ENCODE measurements at regions not wholly inside any gene's neighbourhood (a gene's known extent, or its start where the extent isn't known, plus 50 kb on each side); places are given as distances from the start of the nearest gene placed in this dataset.
"Not testable (repeated sequence)": the region's sequence is repeated elsewhere in the genome, so short reads cannot be mapped to it uniquely, and the experiment has no call there.

DNA sequence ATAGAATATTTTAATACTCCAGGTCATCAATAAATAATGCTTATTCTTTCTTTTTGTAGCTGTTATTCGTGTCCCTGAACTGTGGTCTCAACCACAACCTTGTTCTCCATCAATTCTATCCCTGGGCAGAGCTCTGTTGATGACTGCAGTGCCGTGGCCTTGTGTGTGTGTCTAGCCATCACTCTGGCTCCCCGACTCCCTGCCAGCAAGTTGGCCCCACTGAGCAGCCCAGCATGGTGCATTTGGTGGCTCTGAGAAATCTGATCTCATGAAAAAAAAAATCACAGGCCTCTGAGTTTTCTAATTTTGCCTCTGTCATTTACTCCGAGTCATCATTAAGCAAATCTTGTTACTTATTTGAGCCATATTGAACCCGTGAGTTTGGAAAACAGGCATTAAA is 164.7 kb downstream of the GOLGA6L6 start:
- H3K9me3 ChIP-seq (ENCODE audit: control insufficient read depth in 1 of 2, insufficient read depth in 1 of 2, low read depth in 1 of 2, low read length in 2 of 2), result peaks cover 51 to 57% of the 10 kb centered on the region in 2 experiments; a peak in 3 of 4 replicates
- no peaks in the 10 kb centered on the region for H4K20me1 ChIP-seq (ENCODE audit: insufficient read depth)
- no peak overlapping the region for H3K9ac ChIP-seq (ENCODE audit: low read length)
- no peak for TF ChIP-seq EGR1 (IDR thresholded peaks at IDR 0.05; ENCODE audit: low read depth)
- no peak for TF ChIP-seq FOSL1 (IDR thresholded peaks at IDR 0.05; ENCODE audit: low read depth)
- TF ChIP-seq YY1 (IDR thresholded peaks at IDR 0.05; ENCODE audit: extremely low read depth, insufficient replicate concordance, low read depth, low read length), result no peak
- H3K4me2 ChIP-seq (ENCODE audit: low read length), result no peak overlapping the region
- no peaks in the 10 kb centered on the region for H3K9me2 ChIP-seq (ENCODE audit: insufficient read depth)
- ChIA-PET POLR2A (no interaction called here), RAD21 (ENCODE audit: low non-redundant PET in 1 of 2, low total read pairs in 2 of 2, uncharacterized antibody in 2 of 2, unreplicated experiment in 2 of 2) (no interaction called here), CTCF (no interaction called here)
- no peak for ATAC-seq
- no peaks in the 10 kb centered on the region for H3K4me1 ChIP-seq (ENCODE audit: control insufficient read depth in 1 of 2, insufficient read depth in 2 of 2, low read length in 2 of 2)
- H3K79me2 ChIP-seq (ENCODE audit: insufficient read depth, low read length), result no peaks in the 10 kb centered on the region
- no peaks in the 10 kb centered on the region for H3K36me3 ChIP-seq (ENCODE audit: control insufficient read depth in 1 of 2, insufficient read depth in 2 of 2, low read length in 2 of 2)
- intact Hi-C loops (cut with micrococcal nuclease), result no loop called here
- no peak overlapping the region for H3K27ac ChIP-seq (ENCODE audit: low read depth, low read length)
- no TSS peak for BruUV-seq (replicated peaks)
- H3K4me3 ChIP-seq (replicated peaks in 1 of 2; ENCODE audit: low read depth in 1 of 2, low read length in 2 of 2), result no peak overlapping the region
- no peak for DNase-seq (ENCODE audit: low read depth, low spot score)
- H2AFZ ChIP-seq (ENCODE audit: low read depth, low read length, poor library complexity, severe bottlenecking), result no peak overlapping the region
- H3K27me3 ChIP-seq (ENCODE audit: insufficient read depth, low read length), result no peaks in the 10 kb centered on the region

DNA sequence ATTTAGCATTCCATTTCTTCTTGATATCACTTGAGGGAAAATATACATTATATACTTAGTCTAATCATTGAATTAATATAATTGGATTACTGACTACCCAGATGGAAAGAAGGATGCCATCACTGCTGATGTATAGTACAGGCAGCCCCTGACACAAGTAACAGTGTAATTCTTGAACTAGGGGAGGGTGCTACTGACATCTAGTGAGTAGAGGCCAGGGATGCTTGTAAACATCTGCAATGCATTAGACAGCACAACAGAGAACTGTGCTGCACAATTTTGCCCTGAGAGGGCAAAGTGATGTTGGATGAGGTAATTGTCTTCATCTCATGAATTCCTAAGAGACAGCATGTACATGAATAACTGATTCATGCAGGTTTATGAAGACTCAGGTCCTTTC is 169.2 kb downstream of the GOLGA6L6 start:
- H2AFZ ChIP-seq (ENCODE audit: low read depth, low read length, poor library complexity, severe bottlenecking); DNase-seq (ENCODE audit: low read depth, low spot score); H3K9me2 ChIP-seq (ENCODE audit: insufficient read depth); ATAC-seq; H3K27me3 ChIP-seq (ENCODE audit: insufficient read depth, low read length); H3K79me2 ChIP-seq (ENCODE audit: insufficient read depth, low read length); H3K4me1 ChIP-seq (ENCODE audit: control insufficient read depth in 1 of 2, insufficient read depth in 2 of 2, low read length in 2 of 2); H3K36me3 ChIP-seq (ENCODE audit: control insufficient read depth in 1 of 2, insufficient read depth in 2 of 2, low read length in 2 of 2); H3K27ac ChIP-seq (ENCODE audit: low read depth, low read length); BruUV-seq (replicated peaks); intact Hi-C loops (cut with micrococcal nuclease); POLR2A ChIA-PET; H3K4me3 ChIP-seq (replicated peaks in 1 of 2; ENCODE audit: low read depth in 1 of 2, low read length in 2 of 2); RAD21 ChIA-PET (ENCODE audit: low non-redundant PET in 1 of 2, low total read pairs in 2 of 2, uncharacterized antibody in 2 of 2, unreplicated experiment in 2 of 2); H4K20me1 ChIP-seq (ENCODE audit: insufficient read depth); H3K4me2 ChIP-seq (ENCODE audit: low read length); CTCF ChIA-PET; H3K9ac ChIP-seq (ENCODE audit: low read length): not testable (repeated sequence)
- peaks cover 43 to 60% of the 10 kb centered on the region in 2 experiments for H3K9me3 ChIP-seq (ENCODE audit: control insufficient read depth in 1 of 2, insufficient read depth in 1 of 2, low read depth in 1 of 2, low read length in 2 of 2)

DNA sequence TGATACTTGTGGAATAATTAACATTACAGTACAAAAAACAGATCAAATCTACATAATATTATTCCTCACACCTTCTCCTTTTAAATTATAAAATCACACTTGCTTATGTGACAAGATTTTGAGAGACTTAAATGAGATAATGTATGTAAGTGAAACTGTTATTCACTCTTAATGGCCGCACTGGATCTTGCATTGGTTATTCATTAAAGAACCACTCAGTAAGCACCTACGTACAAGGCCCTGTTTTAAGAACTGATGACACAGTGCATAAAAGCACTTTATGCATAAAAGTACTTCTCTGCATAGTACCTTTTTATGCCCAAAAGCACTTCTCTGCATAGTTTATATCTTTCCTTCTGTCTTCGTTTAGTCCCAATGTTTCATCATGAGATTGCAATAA is 172.1 kb downstream of the GOLGA6L6 start:
- Histone ChIP-seq H3K79me2 (ENCODE audit: insufficient read depth, low read length) (no peaks in the 10 kb centered on the region), H3K36me3 (ENCODE audit: control insufficient read depth in 1 of 2, insufficient read depth in 2 of 2, low read length in 2 of 2) (no peaks in the 10 kb centered on the region; a peak in 1 of 4 replicates), H2AFZ (ENCODE audit: low read depth, low read length, poor library complexity, severe bottlenecking) (no peak overlapping the region), H3K27ac (ENCODE audit: low read depth, low read length) (no peak overlapping the region), H3K9ac (ENCODE audit: low read length) (no peak overlapping the region), H3K4me3 (replicated peaks in 1 of 2; ENCODE audit: low read depth in 1 of 2, low read length in 2 of 2) (no peak overlapping the region), H4K20me1 (ENCODE audit: insufficient read depth) (no peaks in the 10 kb centered on the region), H3K9me3 (ENCODE audit: control insufficient read depth in 1 of 2, insufficient read depth in 1 of 2, low read depth in 1 of 2, low read length in 2 of 2) (peaks cover 34 to 77% of the 10 kb centered on the region in 2 experiments), H3K4me2 (ENCODE audit: low read length) (no peak overlapping the region), H3K9me2 (ENCODE audit: insufficient read depth) (no peaks in the 10 kb centered on the region), H3K27me3 (ENCODE audit: insufficient read depth, low read length) (no peaks in the 10 kb centered on the region), H3K4me1 (ENCODE audit: control insufficient read depth in 1 of 2, insufficient read depth in 2 of 2, low read length in 2 of 2) (no peaks in the 10 kb centered on the region)
- CTCF ChIA-PET, result no interaction called here
- POLR2A ChIA-PET, result no interaction called here
- ATAC-seq (no peak), DNase-seq (ENCODE audit: low read depth, low spot score) (no peak)
- intact Hi-C loops (cut with micrococcal nuclease), result no loop called here
- RAD21 ChIA-PET (ENCODE audit: low non-redundant PET in 1 of 2, low total read pairs in 2 of 2, uncharacterized antibody in 2 of 2, unreplicated experiment in 2 of 2), result no interaction called here
- TF ChIP-seq EGR1 (IDR thresholded peaks at IDR 0.05; ENCODE audit: low read depth), result no peak
- no peak for TF ChIP-seq TCF7L2 (IDR thresholded peaks at IDR 0.05; ENCODE audit: borderline replicate concordance, extremely low read depth, insufficient read depth, insufficient read length)
- TF ChIP-seq, protein P1, sequence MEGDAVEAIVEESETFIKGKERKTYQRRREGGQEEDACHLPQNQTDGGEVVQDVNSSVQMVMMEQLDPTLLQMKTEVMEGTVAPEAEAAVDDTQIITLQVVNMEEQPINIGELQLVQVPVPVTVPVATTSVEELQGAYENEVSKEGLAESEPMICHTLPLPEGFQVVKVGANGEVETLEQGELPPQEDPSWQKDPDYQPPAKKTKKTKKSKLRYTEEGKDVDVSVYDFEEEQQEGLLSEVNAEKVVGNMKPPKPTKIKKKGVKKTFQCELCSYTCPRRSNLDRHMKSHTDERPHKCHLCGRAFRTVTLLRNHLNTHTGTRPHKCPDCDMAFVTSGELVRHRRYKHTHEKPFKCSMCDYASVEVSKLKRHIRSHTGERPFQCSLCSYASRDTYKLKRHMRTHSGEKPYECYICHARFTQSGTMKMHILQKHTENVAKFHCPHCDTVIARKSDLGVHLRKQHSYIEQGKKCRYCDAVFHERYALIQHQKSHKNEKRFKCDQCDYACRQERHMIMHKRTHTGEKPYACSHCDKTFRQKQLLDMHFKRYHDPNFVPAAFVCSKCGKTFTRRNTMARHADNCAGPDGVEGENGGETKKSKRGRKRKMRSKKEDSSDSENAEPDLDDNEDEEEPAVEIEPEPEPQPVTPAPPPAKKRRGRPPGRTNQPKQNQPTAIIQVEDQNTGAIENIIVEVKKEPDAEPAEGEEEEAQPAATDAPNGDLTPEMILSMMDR (IDR thresholded peaks at IDR 0.05 in 2 of 3, conservative IDR thresholded peaks at IDR 0.05 in 1 of 3; ENCODE audit: borderline replicate concordance in 1 of 3, insufficient read depth in 1 of 3, low read depth in 2 of 3, low read length in 2 of 3), result no peak
- no peak for TF ChIP-seq EZH2 (IDR thresholded peaks at IDR 0.05)
- no peak for TF ChIP-seq SIN3A (IDR thresholded peaks at IDR 0.05; ENCODE audit: low read depth)
- BruUV-seq (replicated peaks), result no TSS peak

Data from HCT116 (cell line).